ENCODE measurements at regions not wholly inside any gene's neighbourhood (a gene's known extent, or its start where the extent isn't known, plus 50 kb on each side); places are given as distances from the start of the nearest gene placed in this dataset.

GRCh38 chr1:221823561-221823960, 81.7 kb upstream of the DUSP10 start:
- TF ChIP-seq CTCF (conservative IDR thresholded peaks at IDR 0.05) (no peak), ZFX (IDR thresholded peaks at IDR 0.05) (no peak)

GRCh38 chr1:221823149-221823548, 81.3 kb upstream of the DUSP10 start:
- TF ChIP-seq CTCF (conservative IDR thresholded peaks at IDR 0.05) (no peak), ZFX (IDR thresholded peaks at IDR 0.05) (no peak)

More at GRCh38 chr1:221823561-221823960, 81.7 kb upstream of the DUSP10 start:
- H3K27ac ChIP-seq: no peak overlapping the region

GRCh38 chr1:221822591-221822990, 80.7 kb upstream of the DUSP10 start:
- no peak overlapping the region for H3K27ac ChIP-seq

More at GRCh38 chr1:221823149-221823548, 81.3 kb upstream of the DUSP10 start:
- H3K27ac ChIP-seq: no peak overlapping the region

GRCh38 chr1:221816899-221817298, 75.0 kb upstream of the DUSP10 start:
- no peak overlapping the region for H3K27ac ChIP-seq
- TF ChIP-seq CTCF (conservative IDR thresholded peaks at IDR 0.05): no peak
- TF ChIP-seq ZFX (IDR thresholded peaks at IDR 0.05): no peak

More at GRCh38 chr1:221822591-221822990, 80.7 kb upstream of the DUSP10 start:
- no peak for TF ChIP-seq CTCF (conservative IDR thresholded peaks at IDR 0.05)
- no peak for TF ChIP-seq ZFX (IDR thresholded peaks at IDR 0.05)

- TF ChIP-seq ZFX (IDR thresholded peaks at IDR 0.05) (no peak), CTCF (conservative IDR thresholded peaks at IDR 0.05) (no peak)
Measured at GRCh38 chr1:221815660-221816059, 73.8 kb upstream of the DUSP10 start.

GRCh38 chr1:221813887-221814286, 72.0 kb upstream of the DUSP10 start:
- TF ChIP-seq ZFX (IDR thresholded peaks at IDR 0.05) (no peak), CTCF (conservative IDR thresholded peaks at IDR 0.05) (no peak)
- no peak overlapping the region for H3K27ac ChIP-seq

More at GRCh38 chr1:221815660-221816059, 73.8 kb upstream of the DUSP10 start:
- H3K27ac ChIP-seq: no peak overlapping the region

GRCh38 chr1:221812905-221813597, 71.2 kb upstream of the DUSP10 start:
- no peak overlapping the region for H3K27ac ChIP-seq
- TF ChIP-seq CTCF (conservative IDR thresholded peaks at IDR 0.05): no peak
- no peak for TF ChIP-seq ZFX (IDR thresholded peaks at IDR 0.05)

Data from C4-2B (cell line).